CD4-positive, CD25-positive, alpha-beta regulatory T cell (primary cell): ENCODE measurements at regions not wholly inside any gene's neighbourhood (a gene's known extent, or its start where the extent isn't known, plus 50 kb on each side); places are given as distances from the start of the nearest gene placed in this dataset.

Experiments used
- ATAC-seq, 2 donors: fragments of 150-1000 bp; cut with Tn5 transposase; one replicate each; pipeline ENCODE4 v1.10.0; 2021; ENCODE audit warnings: low read depth in 2 of 2, moderate number of reproducible peaks in 2 of 2, moderate library complexity in 1 of 2
- DNase-seq, 3 donors: peaks; one replicate each; pipeline versions ENCODE4 v3.0.0 to v3.0.0-alpha.2; 2012 to 2022; ENCODE audit warnings: mixed read lengths in 1 of 3
- H3K27ac ChIP-seq: one replicate; pipeline ENCODE4 v1.7.0; 2013; ENCODE audit warnings: mild to moderate bottlenecking, low read length; ENCODE audit not compliant: insufficient read depth, poor library complexity, severe bottlenecking
- H3K27me3 ChIP-seq: one replicate; pipeline ENCODE4 v1.7.0; 2013; ENCODE audit warnings: low read length; ENCODE audit not compliant: control insufficient read depth, insufficient read depth
- H3K36me3 ChIP-seq: one replicate; pipeline ENCODE4 v1.7.0; 2013; ENCODE audit warnings: mild to moderate bottlenecking, low read length, moderate library complexity; ENCODE audit not compliant: control insufficient read depth, insufficient read depth
- H3K4me1 ChIP-seq: 2 replicates; pipeline ENCODE4 v1.7.0; 2013; ENCODE audit warnings: mild to moderate bottlenecking, low read length; ENCODE audit not compliant: insufficient read depth, control insufficient read depth, poor library complexity, severe bottlenecking
- H3K4me3 ChIP-seq: one replicate; pipeline ENCODE4 v1.7.0; 2013; ENCODE audit warnings: low read depth, mild to moderate bottlenecking, low read length, moderate library complexity
- H3K9me3 ChIP-seq, 2 experiments: 1 replicate in 1 of 2; 2 replicates in 1 of 2; pipeline ENCODE4 v1.7.0; 2013; ENCODE audit warnings: low read length in 2 of 2, mild to moderate bottlenecking in 1 of 2, moderate library complexity in 1 of 2; ENCODE audit not compliant: control insufficient read depth in 2 of 2
- H3K27ac Mint-ChIP-seq, 3 donors: one replicate each; pipeline ENCODE4 v1.8.0; 2020 to 2022; ENCODE audit warnings: mild to moderate bottlenecking in 3 of 3, mixed read lengths in 3 of 3, moderate library complexity in 2 of 3
- H3K27me3 Mint-ChIP-seq: one replicate; pipeline ENCODE4 v1.8.0; 2022; ENCODE audit warnings: mild to moderate bottlenecking, mixed read lengths
- H3K36me3 Mint-ChIP-seq: one replicate; pipeline ENCODE4 v1.8.0; 2020; ENCODE audit warnings: mixed read lengths
- H3K4me1 Mint-ChIP-seq, 4 donors: one replicate each; pipeline ENCODE4 v1.8.0; 2020 to 2022; ENCODE audit warnings: mixed read lengths in 4 of 4, mild to moderate bottlenecking in 1 of 4
- H3K4me3 Mint-ChIP-seq, 4 donors: one replicate each; pipeline ENCODE4 v1.8.0; 2020 to 2022; ENCODE audit warnings: mild to moderate bottlenecking in 4 of 4, mixed read lengths in 4 of 4, moderate library complexity in 3 of 4
- H3K9me3 Mint-ChIP-seq, 7 donors: one replicate each; pipeline ENCODE4 v1.8.0; 2020 to 2022; ENCODE audit warnings: mixed read lengths in 7 of 7, mild to moderate bottlenecking in 3 of 7, moderate library complexity in 2 of 7

DNA sequence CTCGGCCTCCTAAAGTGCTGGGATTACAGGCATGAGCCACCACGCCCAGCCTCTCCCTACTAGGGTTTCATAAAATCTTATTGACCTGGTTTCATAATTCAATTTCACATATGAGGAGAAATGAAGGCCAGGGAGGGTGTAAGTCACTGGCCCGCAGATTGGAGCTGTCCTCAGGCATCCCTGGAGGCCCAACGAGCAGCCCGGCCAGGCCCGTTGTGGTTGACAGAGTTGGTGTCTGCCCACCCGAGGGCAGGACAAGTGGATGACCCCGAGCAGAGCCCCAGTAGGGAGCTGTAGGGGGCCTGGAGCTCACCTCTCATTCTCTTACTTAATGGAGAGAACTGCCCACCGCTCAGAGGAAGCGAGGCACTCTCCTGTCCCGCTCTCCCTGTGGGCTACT is 78.9 kb downstream of the CPN2 start:
- no peak for ATAC-seq
- Histone ChIP-seq H3K9me3 (no peaks in the 10 kb centered on the region), H3K36me3 (no peaks in the 10 kb centered on the region), H3K4me3 (no peak overlapping the region), H3K27me3 (no peaks in the 10 kb centered on the region), H3K27ac (no peak overlapping the region), H3K4me1 (no peaks in the 10 kb centered on the region)
- H3K27ac Mint-ChIP-seq: no peak overlapping the region
- no peak overlapping the region for H3K4me3 Mint-ChIP-seq
- H3K36me3 Mint-ChIP-seq: no peaks in the 10 kb centered on the region
- peaks cover 0 to 16% (median 7%) of the 10 kb centered on the region in 4 donors for H3K4me1 Mint-ChIP-seq
- DNase-seq: no peak
- peaks cover 0 to 3% (median 0%) of the 10 kb centered on the region in 7 donors for H3K9me3 Mint-ChIP-seq
- H3K27me3 Mint-ChIP-seq: peaks cover 12% of the 10 kb centered on the region

DNA sequence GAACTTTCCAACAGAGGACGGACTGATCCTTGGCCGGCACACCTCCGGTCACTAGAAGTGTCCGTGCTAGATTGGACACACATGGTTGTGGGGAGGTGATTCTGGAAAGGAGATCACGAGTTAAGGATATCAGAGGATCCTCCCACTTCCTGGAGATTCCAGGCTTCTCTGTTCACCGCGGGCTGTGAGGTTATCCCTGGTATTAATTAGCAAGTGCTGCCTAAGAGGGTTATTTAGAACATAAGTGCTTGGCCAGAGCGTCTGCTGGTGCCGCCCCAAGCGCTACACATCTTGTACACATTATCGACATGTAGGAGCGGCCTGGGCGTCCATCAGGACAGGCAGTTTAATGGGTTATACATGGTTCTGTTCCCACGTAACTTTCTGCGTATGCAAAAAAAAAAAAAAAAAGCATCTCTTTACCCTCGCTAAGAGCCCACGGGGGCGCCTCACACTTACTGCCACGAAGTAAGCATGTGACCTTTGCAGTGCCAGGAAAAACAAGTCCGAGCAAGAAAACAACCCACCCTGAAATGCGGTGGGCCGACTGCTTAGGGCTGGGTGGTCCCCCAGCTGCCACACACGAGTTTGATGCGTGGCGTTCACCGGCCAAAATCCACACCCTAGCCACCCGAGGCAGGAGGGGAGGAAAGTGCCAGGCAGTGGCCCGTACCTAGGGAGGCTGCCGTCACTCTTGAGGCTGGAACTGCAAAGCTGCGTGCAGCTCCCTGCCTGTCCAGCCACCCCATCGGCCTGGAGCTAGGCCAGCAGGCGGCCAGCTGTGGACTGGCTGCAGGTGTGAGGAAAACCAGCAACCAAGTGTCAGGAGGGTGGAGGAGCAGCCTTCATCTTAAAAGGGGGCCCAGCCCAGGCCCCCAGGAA is 78.0 kb downstream of the CPN2 start:
- H3K36me3 Mint-ChIP-seq: no peaks in the 10 kb centered on the region
- Histone ChIP-seq H3K9me3 (no peaks in the 10 kb centered on the region), H3K27me3 (no peaks in the 10 kb centered on the region), H3K36me3 (no peaks in the 10 kb centered on the region), H3K4me3 (no peak overlapping the region), H3K27ac (no peak overlapping the region), H3K4me1 (no peaks in the 10 kb centered on the region)
- no peak overlapping the region for H3K4me3 Mint-ChIP-seq
- H3K9me3 Mint-ChIP-seq: peaks cover 0 to 3% (median 0%) of the 10 kb centered on the region in 7 donors
- H3K27me3 Mint-ChIP-seq: peaks cover 11% of the 10 kb centered on the region
- no peak overlapping the region for H3K27ac Mint-ChIP-seq
- DNase-seq (no peak), ATAC-seq (no peak)
- peaks cover 0 to 16% (median 7%) of the 10 kb centered on the region in 4 donors for H3K4me1 Mint-ChIP-seq

DNA sequence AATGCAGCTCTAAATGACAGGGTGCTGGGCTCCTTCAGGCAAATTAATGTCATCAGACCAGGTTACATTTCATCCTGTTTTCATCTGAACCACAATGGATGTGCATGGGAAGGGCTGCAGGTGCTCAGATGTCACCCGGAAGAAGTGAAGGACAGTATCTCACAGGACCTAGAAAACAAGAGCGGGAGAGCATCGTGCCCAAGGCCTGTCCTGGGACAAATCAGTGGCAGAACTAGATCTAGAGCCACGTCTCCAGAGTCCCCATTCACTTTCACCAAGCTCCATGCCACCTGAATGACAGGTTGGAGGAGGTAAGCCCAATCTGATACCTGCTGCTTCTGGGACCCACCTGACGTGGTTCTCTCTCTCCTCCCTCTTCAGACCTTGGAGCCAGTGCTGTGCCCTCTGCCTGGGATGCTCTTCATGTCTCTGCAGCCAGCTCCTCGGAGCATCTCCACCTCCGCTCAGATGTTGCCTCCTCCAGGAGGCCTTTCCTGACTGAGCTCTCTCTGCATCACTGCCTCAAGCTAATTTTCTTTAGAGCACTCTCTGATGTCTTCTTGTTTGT is 77.3 kb downstream of the CPN2 start:
- Mint-ChIP-seq H3K27me3 (peaks cover 10% of the 10 kb centered on the region), H3K9me3 (peaks cover 0 to 3% (median 0%) of the 10 kb centered on the region in 7 donors), H3K4me1 (peaks cover 0 to 14% (median 6%) of the 10 kb centered on the region in 4 donors), H3K4me3 (no peak overlapping the region), H3K27ac (peak overlapping the region in 1 of 3 donors; percentile 2), H3K36me3 (no peaks in the 10 kb centered on the region)
- H3K4me3 ChIP-seq: no peak overlapping the region
- no peaks in the 10 kb centered on the region for H3K27me3 ChIP-seq
- no peaks in the 10 kb centered on the region for H3K36me3 ChIP-seq
- no peaks in the 10 kb centered on the region for H3K9me3 ChIP-seq
- H3K27ac ChIP-seq: no peak overlapping the region
- ATAC-seq (no peak), DNase-seq (no peak)
- H3K4me1 ChIP-seq: no peaks in the 10 kb centered on the region

DNA sequence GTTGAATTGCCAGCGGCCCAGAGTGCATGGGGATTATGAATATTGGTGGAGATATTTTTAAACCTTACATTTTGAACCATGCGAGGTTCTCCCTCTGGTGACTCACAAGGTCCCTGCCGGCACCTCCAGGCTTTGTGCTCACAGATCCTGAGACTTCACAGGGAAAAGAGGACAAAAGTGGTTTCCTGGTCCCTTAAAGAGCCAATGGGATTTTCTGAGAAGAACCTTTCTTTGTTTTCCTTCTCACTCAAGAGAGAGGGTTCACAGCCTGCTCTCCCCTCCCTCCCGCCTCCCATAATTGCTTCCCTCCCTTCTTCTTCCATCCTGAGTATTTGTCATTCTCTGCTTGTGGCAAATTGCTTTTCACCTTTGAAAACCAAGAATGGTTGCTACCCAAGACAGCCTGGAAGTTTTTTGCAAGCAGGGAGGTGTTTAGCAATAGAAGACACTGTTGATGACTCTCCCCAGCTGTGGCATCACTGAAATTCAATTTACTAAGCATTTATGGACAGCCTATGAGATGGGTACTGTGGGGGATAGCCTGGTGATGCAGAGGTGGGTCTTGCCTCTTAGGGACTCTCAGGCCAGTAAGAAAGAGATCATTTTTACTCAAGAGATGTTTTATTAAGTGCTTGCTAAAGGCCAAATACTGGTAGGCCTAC is 76.6 kb downstream of the CPN2 start:
- DNase-seq (no peak), ATAC-seq (no peak)
- Histone ChIP-seq H3K36me3 (no peaks in the 10 kb centered on the region), H3K4me3 (no peak overlapping the region), H3K4me1 (no peaks in the 10 kb centered on the region), H3K27ac (no peak overlapping the region), H3K9me3 (no peaks in the 10 kb centered on the region), H3K27me3 (no peaks in the 10 kb centered on the region)
- Mint-ChIP-seq H3K27me3 (peaks cover 9% of the 10 kb centered on the region), H3K4me1 (peaks cover 0 to 8% (median 6%) of the 10 kb centered on the region in 4 donors), H3K4me3 (no peak overlapping the region), H3K27ac (peak overlapping the region in 2 of 3 donors; percentile 24 to 84), H3K9me3 (peaks cover 0 to 3% (median 0%) of the 10 kb centered on the region in 7 donors), H3K36me3 (no peaks in the 10 kb centered on the region)

DNA sequence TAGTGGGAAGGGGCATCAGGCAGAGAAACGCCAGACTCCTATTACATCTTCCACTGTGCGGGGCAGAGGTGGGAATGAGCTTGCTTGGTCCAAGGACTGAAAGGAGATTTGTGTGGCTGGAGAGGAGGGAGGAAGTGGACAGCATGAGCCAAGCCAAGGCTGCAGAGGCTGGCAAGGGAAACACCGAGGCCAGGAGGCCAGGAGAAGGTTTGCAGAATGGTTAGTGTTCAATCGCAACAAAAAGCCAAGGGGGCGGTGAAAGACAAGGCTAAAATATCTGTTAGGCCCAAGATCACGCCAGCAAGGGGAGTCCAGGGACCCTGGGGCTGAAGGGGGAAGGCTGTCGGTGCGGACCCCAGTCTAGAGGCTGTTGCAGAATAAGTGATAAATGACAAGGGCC is 75.8 kb downstream of the CPN2 start:
- H3K27ac ChIP-seq: no peak overlapping the region
- Mint-ChIP-seq H3K4me1 (peaks cover 0 to 8% (median 6%) of the 10 kb centered on the region in 4 donors), H3K27ac (peak overlapping the region in 2 of 3 donors; percentile 24 to 74), H3K27me3 (peaks cover 13% of the 10 kb centered on the region), H3K4me3 (no peak overlapping the region), H3K36me3 (no peaks in the 10 kb centered on the region), H3K9me3 (peaks cover 0 to 3% (median 0%) of the 10 kb centered on the region in 7 donors)
- H3K9me3 ChIP-seq: no peaks in the 10 kb centered on the region
- ATAC-seq: no peak
- no peak overlapping the region for H3K4me3 ChIP-seq
- no peak for DNase-seq
- H3K36me3 ChIP-seq: no peaks in the 10 kb centered on the region
- H3K27me3 ChIP-seq: no peaks in the 10 kb centered on the region
- H3K4me1 ChIP-seq: no peaks in the 10 kb centered on the region

DNA sequence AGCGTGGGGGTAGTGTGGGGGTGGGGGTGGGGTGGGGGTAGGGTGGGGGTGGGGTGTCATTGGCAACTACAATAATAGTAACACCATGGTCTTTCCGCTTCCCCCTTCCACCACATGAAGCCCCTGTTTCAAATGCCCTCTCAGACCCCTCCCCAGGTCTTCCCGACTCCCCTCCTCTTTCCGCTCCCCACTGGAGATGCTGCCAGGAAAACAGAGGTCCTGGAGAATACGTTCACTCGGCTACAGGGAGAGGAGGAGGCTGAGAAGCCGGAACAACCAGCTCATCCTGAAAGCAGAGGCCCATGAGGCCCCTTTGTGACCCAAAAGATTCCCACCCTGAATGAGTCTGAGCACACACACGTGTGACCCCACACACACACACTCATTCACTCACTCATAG is 75.4 kb downstream of the CPN2 start:
- Mint-ChIP-seq H3K4me3 (no peak overlapping the region), H3K4me1 (peaks cover 0 to 8% (median 5%) of the 10 kb centered on the region in 4 donors), H3K27me3 (peaks cover 13% of the 10 kb centered on the region), H3K9me3 (peaks cover 0 to 3% (median 0%) of the 10 kb centered on the region in 7 donors), H3K36me3 (no peaks in the 10 kb centered on the region), H3K27ac (no peak overlapping the region)
- Histone ChIP-seq H3K27me3 (no peaks in the 10 kb centered on the region), H3K4me3 (no peak overlapping the region), H3K9me3 (no peaks in the 10 kb centered on the region), H3K4me1 (no peaks in the 10 kb centered on the region), H3K36me3 (no peaks in the 10 kb centered on the region), H3K27ac (no peak overlapping the region)
- DNase-seq: no peak
- no peak for ATAC-seq

DNA sequence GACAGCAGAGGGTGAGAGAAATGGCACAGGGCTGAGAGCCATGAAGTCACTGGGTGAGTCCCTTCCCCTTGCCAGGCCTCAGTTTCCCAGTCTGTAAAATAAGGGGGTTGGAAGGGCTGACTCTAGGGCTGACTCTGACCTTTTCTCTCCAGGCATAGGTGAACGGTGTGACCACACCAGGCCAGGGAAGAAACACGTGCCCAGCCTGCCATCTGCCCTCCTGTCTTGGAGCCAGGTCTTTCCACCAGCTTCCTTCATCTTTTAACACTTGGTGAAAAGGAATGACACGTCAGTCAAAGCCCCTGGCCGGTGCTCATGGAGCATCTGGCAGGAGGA is 74.4 kb downstream of the CPN2 start:
- Mint-ChIP-seq H3K4me3 (no peak overlapping the region), H3K27ac (no peak overlapping the region), H3K9me3 (peaks cover 0 to 3% (median 0%) of the 10 kb centered on the region in 7 donors), H3K27me3 (peaks cover 13% of the 10 kb centered on the region), H3K36me3 (no peaks in the 10 kb centered on the region), H3K4me1 (peaks cover 0 to 8% (median 5%) of the 10 kb centered on the region in 4 donors)
- DNase-seq (no peak), ATAC-seq (no peak)
- H3K9me3 ChIP-seq: no peaks in the 10 kb centered on the region
- H3K36me3 ChIP-seq: no peaks in the 10 kb centered on the region
- no peaks in the 10 kb centered on the region for H3K27me3 ChIP-seq
- H3K27ac ChIP-seq: no peak overlapping the region
- H3K4me1 ChIP-seq: no peaks in the 10 kb centered on the region
- H3K4me3 ChIP-seq: no peak overlapping the region
